HEK293 (cell line): ENCODE measurements at regions not wholly inside any gene's neighbourhood (a gene's known extent, or its start where the extent isn't known, plus 50 kb on each side); places are given as distances from the start of the nearest gene placed in this dataset.

Source experiments
- CTCF ChIA-PET: fragments of 350-600 bp; formaldehyde crosslinking; extraction: SDS; loops from one replicate; lab custom pipeline; 2021; ENCODE audit warnings: antibody characterized with exemption; lab: Yijun Ruan, JAX
- POLR2A ChIA-PET: fragments of 300-600 bp; formaldehyde crosslinking; extraction: SDS; loops from one replicate; lab custom pipeline; 2020; ENCODE audit warnings: antibody characterized with exemption, inconsistent platforms; lab: Yijun Ruan, JAX
- H3K27ac ChIP-seq: fragments of 200-500 bp; sonication (Bioruptor generic); 2 replicates; pipeline ENCODE4 v1.5.1; 2014; ENCODE audit warnings: low read depth, low read length, control low read depth, inconsistent platforms; ENCODE audit errors: extremely low read depth
- H3K36me3 ChIP-seq, 2 experiments: fragments of 200-500 bp in 1 of 2; sonication (Bioruptor generic) in 1 of 2; 1 replicate in 1 of 2; 2 replicates in 1 of 2; pipeline ENCODE4 v1.5.1; 2014 to 2017; ENCODE audit warnings: inconsistent platforms in 2 of 2, low read length in 2 of 2; ENCODE audit not compliant: control insufficient read depth in 2 of 2, insufficient read depth in 1 of 2
- H3K4me1 ChIP-seq: fragments of 200-500 bp; sonication (Bioruptor generic); 2 replicates; pipeline ENCODE4 v1.5.1; 2014; ENCODE audit warnings: mild to moderate bottlenecking, low read length, inconsistent platforms; ENCODE audit not compliant: control insufficient read depth, insufficient read depth
- H3K4me3 ChIP-seq: 2 replicates; pipeline ENCODE4 v1.5.1; 2011; ENCODE audit warnings: low read depth, mild to moderate bottlenecking, control low read depth, low read length, moderate library complexity
- H3K9me3 ChIP-seq: fragments of 200-500 bp; sonication (Bioruptor generic); 2 replicates; pipeline ENCODE4 v1.5.1; 2014; ENCODE audit warnings: low read depth, low read length, inconsistent platforms; ENCODE audit not compliant: control insufficient read depth, insufficient read depth
- BCL11B ChIP-seq: fragments of 450-650 bp; formaldehyde crosslinking; IDR thresholded peaks from 2 replicates; pipeline ENCODE4 v1.5.1; 2016; ENCODE audit warnings: low read depth, missing biosample characterization, missing genetic modification characterization
- EGR2 ChIP-seq: fragments of 450-650 bp; formaldehyde crosslinking; IDR thresholded peaks from 2 replicates; pipeline ENCODE4 v1.5.1; 2016; ENCODE audit warnings: low read depth, missing biosample characterization, missing genetic modification characterization
- FEZF1 ChIP-seq: fragments of 450-650 bp; formaldehyde crosslinking; IDR thresholded peaks from 2 replicates; pipeline ENCODE4 v1.5.1; 2016; ENCODE audit warnings: missing biosample characterization, missing genetic modification characterization
- GLI2 ChIP-seq: fragments of 450-650 bp; formaldehyde crosslinking; IDR thresholded peaks from 2 replicates; pipeline ENCODE4; 2017; ENCODE audit warnings: missing biosample characterization, missing genetic modification characterization, low read depth, borderline replicate concordance
- HOXD13 ChIP-seq: sonication (generic); formaldehyde crosslinking; IDR thresholded peaks from 2 replicates; pipeline ENCODE4 v1.8.0; 2022; ENCODE audit warnings: missing genetic modification reagents, borderline replicate concordance
- KLF7 ChIP-seq: fragments of 450-650 bp; formaldehyde crosslinking; IDR thresholded peaks from 2 replicates; pipeline ENCODE4 v1.5.1; 2016; ENCODE audit warnings: missing biosample characterization, missing genetic modification characterization, borderline replicate concordance
- SP2 ChIP-seq: fragments of 450-650 bp; formaldehyde crosslinking; IDR thresholded peaks from 2 replicates; pipeline ENCODE4 v1.5.1; 2016; ENCODE audit warnings: missing biosample characterization, missing genetic modification characterization
- ZBTB1 ChIP-seq: fragments of 450-650 bp; formaldehyde crosslinking; IDR thresholded peaks from 2 replicates; pipeline ENCODE4 v1.5.1; 2016; ENCODE audit warnings: missing biosample characterization, missing genetic modification characterization
- ZFHX2 ChIP-seq: fragments of 450-650 bp; formaldehyde crosslinking; conservative IDR thresholded peaks from 2 replicates; pipeline ENCODE4 v1.5.1; 2016; ENCODE audit warnings: missing biosample characterization, missing genetic modification characterization
- ZFP3 ChIP-seq: fragments of 450-650 bp; formaldehyde crosslinking; IDR thresholded peaks from 2 replicates; pipeline ENCODE4 v1.5.1; 2016; ENCODE audit warnings: low read depth, missing biosample characterization, missing genetic modification characterization
- ZFP41 ChIP-seq: fragments of 450-650 bp; formaldehyde crosslinking; IDR thresholded peaks from 2 replicates; pipeline ENCODE4 v1.5.1; 2016; ENCODE audit warnings: missing biosample characterization, missing genetic modification characterization, borderline replicate concordance
- ZNF146 ChIP-seq: fragments of 450-650 bp; formaldehyde crosslinking; IDR thresholded peaks from 2 replicates; pipeline ENCODE4 v1.5.1; 2016; ENCODE audit warnings: missing biosample characterization, missing genetic modification characterization
- ZNF157 ChIP-seq: fragments of 450-650 bp; formaldehyde crosslinking; IDR thresholded peaks from 2 replicates; pipeline ENCODE4 v1.5.1; 2016; ENCODE audit warnings: missing biosample characterization, missing genetic modification characterization
- ZNF214 ChIP-seq: fragments of 450-650 bp; formaldehyde crosslinking; IDR thresholded peaks from 2 replicates; pipeline ENCODE4 v1.5.1; 2017; ENCODE audit warnings: missing biosample characterization, mild to moderate bottlenecking, missing genetic modification characterization, borderline replicate concordance
- ZNF23 ChIP-seq: fragments of 450-650 bp; formaldehyde crosslinking; IDR thresholded peaks from 2 replicates; pipeline ENCODE4 v1.5.1; 2016; ENCODE audit warnings: missing biosample characterization, missing genetic modification characterization, borderline replicate concordance
- ZNF24 ChIP-seq: fragments of 450-650 bp; formaldehyde crosslinking; IDR thresholded peaks from 2 replicates; pipeline ENCODE4 v1.5.1; 2016; ENCODE audit warnings: missing biosample characterization, missing genetic modification characterization
- ZNF404 ChIP-seq: fragments of 450-650 bp; formaldehyde crosslinking; IDR thresholded peaks from 2 replicates; pipeline ENCODE4 v1.5.1; 2017; ENCODE audit warnings: missing biosample characterization, missing genetic modification characterization
- ZNF473 ChIP-seq: fragments of 450-650 bp; formaldehyde crosslinking; IDR thresholded peaks from 2 replicates; pipeline ENCODE4 v1.5.1; 2017; ENCODE audit warnings: missing biosample characterization, missing genetic modification characterization
- ZNF48 ChIP-seq: fragments of 450-650 bp; formaldehyde crosslinking; IDR thresholded peaks from 2 replicates; pipeline ENCODE4 v1.5.1; 2016; ENCODE audit warnings: missing biosample characterization, missing genetic modification characterization
- ZNF514 ChIP-seq: fragments of 450-650 bp; formaldehyde crosslinking; IDR thresholded peaks from 2 replicates; pipeline ENCODE4 v1.5.1; 2016; ENCODE audit warnings: missing biosample characterization, missing genetic modification characterization
- ZNF529 ChIP-seq: fragments of 450-650 bp; formaldehyde crosslinking; IDR thresholded peaks from 2 replicates; pipeline ENCODE4 v1.5.1; 2017; ENCODE audit warnings: missing genetic modification characterization, missing biosample characterization; ENCODE audit not compliant: insufficient replicate concordance
- ZNF530 ChIP-seq: fragments of 450-650 bp; formaldehyde crosslinking; IDR thresholded peaks from 2 replicates; pipeline ENCODE4 v1.5.1; 2016; ENCODE audit warnings: low read depth, missing biosample characterization, missing genetic modification characterization
- ZNF544 ChIP-seq: fragments of 450-650 bp; formaldehyde crosslinking; IDR thresholded peaks from 2 replicates; pipeline ENCODE4 v1.5.0; 2017; ENCODE audit warnings: missing biosample characterization, missing genetic modification characterization
- ZNF621 ChIP-seq: fragments of 450-650 bp; formaldehyde crosslinking; IDR thresholded peaks from 2 replicates; pipeline ENCODE4 v1.5.1; 2017; ENCODE audit warnings: missing biosample characterization, missing genetic modification characterization
- ZNF670 ChIP-seq: fragments of 450-650 bp; formaldehyde crosslinking; IDR thresholded peaks from 2 replicates; pipeline ENCODE4 v1.5.1; 2016; ENCODE audit warnings: missing biosample characterization, missing genetic modification characterization, low read depth
- ZNF785 ChIP-seq: fragments of 450-650 bp; formaldehyde crosslinking; IDR thresholded peaks from 2 replicates; pipeline ENCODE4 v1.5.1; 2016; ENCODE audit warnings: missing biosample characterization, missing genetic modification characterization
- ZNF837 ChIP-seq: fragments of 450-650 bp; formaldehyde crosslinking; IDR thresholded peaks from 2 replicates; pipeline ENCODE4 v1.5.1; 2016; ENCODE audit warnings: missing biosample characterization, missing genetic modification characterization
- TF ChIP-seq, protein P1 (sequence below): fragments of 450-650 bp; formaldehyde crosslinking; IDR thresholded peaks from 2 replicates; pipeline ENCODE4 v1.5.1; 2017; ENCODE audit warnings: missing biosample characterization, missing genetic modification characterization
- TF ChIP-seq, protein P2 (sequence below): fragments of 450-650 bp; formaldehyde crosslinking; IDR thresholded peaks from 2 replicates; pipeline ENCODE4 v1.5.1; 2016; ENCODE audit warnings: missing biosample characterization, missing genetic modification characterization
- TF ChIP-seq, protein P3 (sequence below): fragments of 450-650 bp; formaldehyde crosslinking; IDR thresholded peaks from 2 replicates; pipeline ENCODE4 v1.5.1; 2017; ENCODE audit warnings: missing biosample characterization, missing genetic modification characterization
- TF ChIP-seq, protein P4 (sequence below): fragments of 450-650 bp; formaldehyde crosslinking; IDR thresholded peaks from 2 replicates; pipeline ENCODE4 v1.5.1; 2016; ENCODE audit warnings: missing biosample characterization, missing genetic modification characterization

DNA sequence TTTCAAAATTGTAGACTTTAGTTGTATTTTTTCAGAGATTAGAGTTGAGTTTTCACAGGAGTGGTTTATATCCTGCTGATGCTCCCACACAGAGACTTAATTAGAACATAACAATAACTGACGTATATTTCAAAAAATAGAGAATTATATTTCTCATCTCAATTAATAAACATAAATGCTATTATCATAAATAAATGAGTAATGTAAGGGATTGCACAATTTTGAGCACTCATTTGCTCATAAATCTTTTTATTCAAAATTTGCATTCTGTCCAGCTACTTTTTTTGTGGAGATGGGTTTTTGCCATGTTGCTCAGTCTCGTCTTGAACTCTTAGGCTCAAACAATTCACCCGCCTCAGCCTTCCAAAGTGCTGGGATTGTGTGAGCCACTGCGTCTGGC, 515.7 kb upstream of the RORB start:
- POLR2A ChIA-PET = no interaction called here
- no peak overlapping the region for H3K27ac ChIP-seq
- CTCF ChIA-PET = no interaction called here
- no peaks in the 10 kb centered on the region for H3K4me1 ChIP-seq
- TF ChIP-seq ZFP41 (tag by site-specific recombination) = no peak
- TF ChIP-seq, protein P1, sequence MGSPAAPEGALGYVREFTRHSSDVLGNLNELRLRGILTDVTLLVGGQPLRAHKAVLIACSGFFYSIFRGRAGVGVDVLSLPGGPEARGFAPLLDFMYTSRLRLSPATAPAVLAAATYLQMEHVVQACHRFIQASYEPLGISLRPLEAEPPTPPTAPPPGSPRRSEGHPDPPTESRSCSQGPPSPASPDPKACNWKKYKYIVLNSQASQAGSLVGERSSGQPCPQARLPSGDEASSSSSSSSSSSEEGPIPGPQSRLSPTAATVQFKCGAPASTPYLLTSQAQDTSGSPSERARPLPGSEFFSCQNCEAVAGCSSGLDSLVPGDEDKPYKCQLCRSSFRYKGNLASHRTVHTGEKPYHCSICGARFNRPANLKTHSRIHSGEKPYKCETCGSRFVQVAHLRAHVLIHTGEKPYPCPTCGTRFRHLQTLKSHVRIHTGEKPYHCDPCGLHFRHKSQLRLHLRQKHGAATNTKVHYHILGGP (tag by site-specific recombination) = no peak
- TF ChIP-seq ZNF529 = no peak
- no peak for TF ChIP-seq SP2 (tag by site-specific recombination)
- TF ChIP-seq ZNF473 = no peak
- TF ChIP-seq EGR2 (tag by site-specific recombination) = no peak
- TF ChIP-seq ZNF404 (tag by site-specific recombination) = no peak
- TF ChIP-seq ZNF157 (tag by site-specific recombination) = no peak
- TF ChIP-seq ZBTB1 (tag by site-specific recombination) = no peak
- TF ChIP-seq ZNF785 (tag by site-specific recombination) = no peak
- no peak for TF ChIP-seq ZFP3 (tag by site-specific recombination)
- no peak for TF ChIP-seq ZNF544 (tag by site-specific recombination)
- TF ChIP-seq ZNF24 (tag by site-specific recombination) = no peak
- no peak for TF ChIP-seq HOXD13
- TF ChIP-seq, protein P2, sequence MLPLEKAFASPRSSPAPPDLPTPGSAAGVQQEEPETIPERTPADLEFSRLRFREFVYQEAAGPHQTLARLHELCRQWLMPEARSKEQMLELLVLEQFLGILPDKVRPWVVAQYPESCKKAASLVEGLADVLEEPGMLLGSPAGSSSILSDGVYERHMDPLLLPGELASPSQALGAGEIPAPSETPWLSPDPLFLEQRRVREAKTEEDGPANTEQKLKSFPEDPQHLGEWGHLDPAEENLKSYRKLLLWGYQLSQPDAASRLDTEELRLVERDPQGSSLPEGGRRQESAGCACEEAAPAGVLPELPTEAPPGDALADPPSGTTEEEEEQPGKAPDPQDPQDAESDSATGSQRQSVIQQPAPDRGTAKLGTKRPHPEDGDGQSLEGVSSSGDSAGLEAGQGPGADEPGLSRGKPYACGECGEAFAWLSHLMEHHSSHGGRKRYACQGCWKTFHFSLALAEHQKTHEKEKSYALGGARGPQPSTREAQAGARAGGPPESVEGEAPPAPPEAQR (tag by site-specific recombination) = no peak
- TF ChIP-seq ZNF48 (tag by site-specific recombination) = no peak
- TF ChIP-seq, all 188 proteins: peak for 0
- no peak overlapping the region for H3K4me3 ChIP-seq
- no peaks in the 10 kb centered on the region for H3K36me3 ChIP-seq
- H3K9me3 ChIP-seq = no peaks in the 10 kb centered on the region

DNA sequence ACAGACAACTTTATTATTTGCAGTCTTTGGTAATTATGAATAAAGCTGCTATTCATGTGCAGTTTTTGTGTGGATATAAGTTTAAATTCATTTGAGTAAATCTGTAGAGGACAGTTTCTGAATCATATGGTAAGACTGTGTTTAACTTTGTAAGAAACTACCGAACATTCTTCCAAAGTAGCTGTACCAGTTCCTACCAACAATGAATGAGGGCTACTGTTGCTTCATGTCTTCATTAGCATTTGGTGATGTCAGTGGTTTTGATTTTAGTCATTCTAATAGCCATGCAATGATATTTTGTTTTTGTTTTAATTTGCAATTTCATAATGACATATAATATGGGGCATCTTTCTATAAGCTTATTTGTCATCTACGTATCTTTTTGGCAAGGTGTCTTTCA, 501.3 kb upstream of the RORB start:
- Histone ChIP-seq H3K4me1 (no peaks in the 10 kb centered on the region), H3K9me3 (no peaks in the 10 kb centered on the region), H3K27ac (no peak overlapping the region), H3K36me3 (no peaks in the 10 kb centered on the region), H3K4me3 (no peak overlapping the region)
- ChIA-PET POLR2A (no interaction called here), CTCF (interaction anchor here (0.6 kb wide), 1 partner anchor 21 kb away, joined by 5 read pairs; no protein-coding TSS in a partner anchor)
- TF ChIP-seq ZNF837 (tag by site-specific recombination) (no peak), ZFHX2 (tag by site-specific recombination) (no peak), ZNF214 (tag by site-specific recombination) (no peak), ZNF530 (tag by site-specific recombination) (no peak), ZNF146 (tag by site-specific recombination) (no peak), ZNF670 (tag by site-specific recombination) (no peak), ZNF621 (tag by site-specific recombination) (no peak), GLI2 (tag by site-specific recombination) (no peak), ZFP41 (tag by site-specific recombination) (no peak), KLF7 (tag by site-specific recombination) (no peak), FEZF1 (tag by site-specific recombination) (no peak), BCL11B (tag by site-specific recombination) (no peak), ZNF23 (tag by site-specific recombination) (no peak), ZNF514 (no peak), ZNF529 (no peak)
- TF ChIP-seq, protein P3, sequence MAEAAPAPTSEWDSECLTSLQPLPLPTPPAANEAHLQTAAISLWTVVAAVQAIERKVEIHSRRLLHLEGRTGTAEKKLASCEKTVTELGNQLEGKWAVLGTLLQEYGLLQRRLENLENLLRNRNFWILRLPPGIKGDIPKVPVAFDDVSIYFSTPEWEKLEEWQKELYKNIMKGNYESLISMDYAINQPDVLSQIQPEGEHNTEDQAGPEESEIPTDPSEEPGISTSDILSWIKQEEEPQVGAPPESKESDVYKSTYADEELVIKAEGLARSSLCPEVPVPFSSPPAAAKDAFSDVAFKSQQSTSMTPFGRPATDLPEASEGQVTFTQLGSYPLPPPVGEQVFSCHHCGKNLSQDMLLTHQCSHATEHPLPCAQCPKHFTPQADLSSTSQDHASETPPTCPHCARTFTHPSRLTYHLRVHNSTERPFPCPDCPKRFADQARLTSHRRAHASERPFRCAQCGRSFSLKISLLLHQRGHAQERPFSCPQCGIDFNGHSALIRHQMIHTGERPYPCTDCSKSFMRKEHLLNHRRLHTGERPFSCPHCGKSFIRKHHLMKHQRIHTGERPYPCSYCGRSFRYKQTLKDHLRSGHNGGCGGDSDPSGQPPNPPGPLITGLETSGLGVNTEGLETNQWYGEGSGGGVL = no peak
- TF ChIP-seq, protein P4, sequence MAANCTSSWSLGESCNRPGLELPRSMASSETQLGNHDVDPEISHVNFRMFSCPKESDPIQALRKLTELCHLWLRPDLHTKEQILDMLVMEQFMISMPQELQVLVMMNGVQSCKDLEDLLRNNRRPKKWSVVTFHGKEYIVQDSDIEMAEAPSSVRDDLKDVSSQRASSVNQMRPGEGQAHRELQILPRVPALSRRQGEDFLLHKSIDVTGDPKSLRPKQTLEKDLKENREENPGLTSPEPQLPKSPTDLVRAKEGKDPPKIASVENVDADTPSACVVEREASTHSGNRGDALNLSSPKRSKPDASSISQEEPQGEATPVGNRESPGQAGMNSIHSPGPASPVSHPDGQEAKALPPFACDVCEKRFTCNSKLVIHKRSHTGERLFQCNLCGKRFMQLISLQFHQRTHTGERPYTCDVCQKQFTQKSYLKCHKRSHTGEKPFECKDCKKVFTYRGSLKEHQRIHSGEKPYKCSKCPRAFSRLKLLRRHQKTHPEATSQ (tag by site-specific recombination) = no peak
- TF ChIP-seq, protein P2 (tag by site-specific recombination) = no peak
